Thoracic aorta (tissue), 2 donors: ENCODE measurements at regions not wholly inside any gene's neighbourhood (a gene's known extent, or its start where the extent isn't known, plus 50 kb on each side); places are given as distances from the start of the nearest gene placed in this dataset.
"Not testable (repeated sequence)": the region's sequence is repeated elsewhere in the genome, so short reads cannot be mapped to it uniquely, and the experiment has no call there.

Experiments
- ATAC-seq: fragments of 150-250 bp; one replicate; pipeline ENCODE4 v1.8.0; 2017; ENCODE audit warnings: low read depth; ENCODE audit not compliant: insufficient number of reproducible peaks, low FRiP score
- DNase-seq: peaks from one replicate; pipeline ENCODE4 v3.0.0-alpha.2; 2020; ENCODE audit warnings: low spot score
- H3K27ac ChIP-seq, 2 donors: fragments of 200-600 bp; sonication (generic); 1 replicate in 1 of 2; 2 replicates in 1 of 2; pipeline ENCODE4 v1.5.1; 2016; ENCODE audit warnings: mild to moderate bottlenecking in 2 of 2, moderate library complexity in 2 of 2
- H3K27me3 ChIP-seq: fragments of 200-600 bp; sonication (generic); replicated peaks from 2 replicates; pipeline ENCODE4 v1.6.0; 2016; ENCODE audit warnings: mild to moderate bottlenecking; ENCODE audit not compliant: insufficient read depth
- H3K36me3 ChIP-seq: fragments of 200-600 bp; sonication (generic); one replicate; pipeline ENCODE4 v1.5.1; 2016
- H3K4me1 ChIP-seq, 2 donors: fragments of 200-600 bp; sonication (generic); 1 replicate in 1 of 2; 2 replicates in 1 of 2; pipeline versions ENCODE4 v1.5.1 to v1.6.0; 2016; ENCODE audit warnings: low read depth in 2 of 2, mild to moderate bottlenecking in 1 of 2; ENCODE audit not compliant: control insufficient read depth in 1 of 2
- H3K4me3 ChIP-seq: fragments of 200-600 bp; sonication (generic); 2 replicates; pipeline ENCODE4 v1.5.1; 2016; ENCODE audit warnings: mild to moderate bottlenecking
- H3K9me3 ChIP-seq: fragments of 200-600 bp; sonication (generic); 2 replicates; pipeline ENCODE4 v1.5.1; 2016
- TF ChIP-seq, protein P1 (sequence below): fragments of 200-600 bp; sonication (generic); IDR thresholded peaks from one replicate; pipeline ENCODE4 v1.5.1; 2019; ENCODE audit warnings: antibody characterized with exemption

DNA sequence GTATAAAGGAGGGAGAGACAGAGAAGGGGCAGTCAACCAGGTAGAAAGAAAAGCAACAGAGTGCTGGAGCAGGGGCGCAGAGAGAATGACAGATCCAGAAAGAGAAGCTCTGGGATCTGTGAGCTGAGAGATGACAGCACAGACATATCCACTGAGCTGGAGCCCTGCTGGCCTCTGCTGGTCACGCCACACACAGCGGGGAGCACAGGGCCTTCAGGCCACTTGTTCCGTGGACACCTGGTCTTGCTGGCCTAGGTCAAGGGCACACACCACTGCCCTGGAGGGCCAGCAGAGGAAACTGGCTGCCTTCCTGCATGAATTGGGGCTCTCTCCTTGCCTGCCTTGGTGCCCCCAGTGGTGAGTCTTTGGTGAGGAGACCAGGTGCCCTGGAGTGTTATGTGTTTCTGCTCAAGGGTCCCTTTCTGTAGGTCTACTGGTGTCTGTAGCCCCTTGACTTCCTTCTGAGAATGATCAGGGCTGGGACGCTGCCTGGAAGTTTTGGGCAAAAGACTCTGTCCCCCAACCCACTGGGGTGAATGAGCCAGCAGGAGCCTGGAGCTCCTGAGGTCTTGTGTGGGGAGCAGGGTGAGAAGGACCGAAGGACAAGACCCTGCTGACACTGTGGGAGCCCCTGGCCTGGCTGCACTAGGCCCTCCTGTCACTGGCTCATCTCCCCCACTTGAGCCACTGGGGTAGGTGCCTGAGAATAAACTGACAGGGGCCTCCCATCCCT lies 59.2 kb upstream of the ADAMTS2 start:
- DNase-seq = no peak
- no peak overlapping the region for H3K27ac ChIP-seq
- H3K36me3 ChIP-seq = no peaks in the 10 kb centered on the region
- H3K9me3 ChIP-seq = peaks cover 14% of the 10 kb centered on the region
- no peaks in the 10 kb centered on the region for H3K4me1 ChIP-seq
- TF ChIP-seq, protein P1, sequence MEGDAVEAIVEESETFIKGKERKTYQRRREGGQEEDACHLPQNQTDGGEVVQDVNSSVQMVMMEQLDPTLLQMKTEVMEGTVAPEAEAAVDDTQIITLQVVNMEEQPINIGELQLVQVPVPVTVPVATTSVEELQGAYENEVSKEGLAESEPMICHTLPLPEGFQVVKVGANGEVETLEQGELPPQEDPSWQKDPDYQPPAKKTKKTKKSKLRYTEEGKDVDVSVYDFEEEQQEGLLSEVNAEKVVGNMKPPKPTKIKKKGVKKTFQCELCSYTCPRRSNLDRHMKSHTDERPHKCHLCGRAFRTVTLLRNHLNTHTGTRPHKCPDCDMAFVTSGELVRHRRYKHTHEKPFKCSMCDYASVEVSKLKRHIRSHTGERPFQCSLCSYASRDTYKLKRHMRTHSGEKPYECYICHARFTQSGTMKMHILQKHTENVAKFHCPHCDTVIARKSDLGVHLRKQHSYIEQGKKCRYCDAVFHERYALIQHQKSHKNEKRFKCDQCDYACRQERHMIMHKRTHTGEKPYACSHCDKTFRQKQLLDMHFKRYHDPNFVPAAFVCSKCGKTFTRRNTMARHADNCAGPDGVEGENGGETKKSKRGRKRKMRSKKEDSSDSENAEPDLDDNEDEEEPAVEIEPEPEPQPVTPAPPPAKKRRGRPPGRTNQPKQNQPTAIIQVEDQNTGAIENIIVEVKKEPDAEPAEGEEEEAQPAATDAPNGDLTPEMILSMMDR = peak; percentile 29
- no peaks in the 10 kb centered on the region for H3K27me3 ChIP-seq
- no peak for ATAC-seq
- H3K4me3 ChIP-seq = no peak overlapping the region

- DNase-seq (no peak), ATAC-seq (no peak)
- Histone ChIP-seq H3K4me1 (no peaks in the 10 kb centered on the region), H3K27me3 (no peaks in the 10 kb centered on the region), H3K36me3 (no peaks in the 10 kb centered on the region), H3K9me3 (peaks cover 18% of the 10 kb centered on the region), H3K4me3 (no peak overlapping the region), H3K27ac (no peak overlapping the region)
- TF ChIP-seq, protein P1 = no peak
These were observed 58.3 kb upstream of the ADAMTS2 start for GRCh38 chr5:179403426-179404147.

DNA sequence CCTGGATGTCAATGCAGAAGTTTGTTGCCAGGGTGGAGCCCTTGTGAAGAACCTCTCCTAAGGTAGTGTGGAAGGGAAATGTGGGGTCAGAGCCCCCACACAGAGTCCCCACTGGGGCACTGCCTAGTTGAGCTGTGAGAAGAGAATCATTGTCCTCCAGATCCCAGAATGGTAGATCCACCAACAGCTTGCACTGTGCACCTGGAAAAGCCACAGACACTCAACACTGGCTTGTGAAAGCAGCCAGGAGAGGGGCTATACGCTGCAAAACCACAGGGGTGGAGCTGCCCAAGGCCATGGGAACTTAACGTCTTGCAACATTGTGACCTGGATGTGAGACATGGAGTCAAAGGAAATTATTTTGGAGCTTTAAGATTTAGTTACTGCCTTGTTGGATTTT lies 55.2 kb upstream of the ADAMTS2 start:
- ATAC-seq, H3K4me1 ChIP-seq, H3K27me3 ChIP-seq, DNase-seq, H3K36me3 ChIP-seq, H3K27ac ChIP-seq, H3K4me3 ChIP-seq: not testable (repeated sequence)
- peaks cover 18% of the 10 kb centered on the region for H3K9me3 ChIP-seq

DNA sequence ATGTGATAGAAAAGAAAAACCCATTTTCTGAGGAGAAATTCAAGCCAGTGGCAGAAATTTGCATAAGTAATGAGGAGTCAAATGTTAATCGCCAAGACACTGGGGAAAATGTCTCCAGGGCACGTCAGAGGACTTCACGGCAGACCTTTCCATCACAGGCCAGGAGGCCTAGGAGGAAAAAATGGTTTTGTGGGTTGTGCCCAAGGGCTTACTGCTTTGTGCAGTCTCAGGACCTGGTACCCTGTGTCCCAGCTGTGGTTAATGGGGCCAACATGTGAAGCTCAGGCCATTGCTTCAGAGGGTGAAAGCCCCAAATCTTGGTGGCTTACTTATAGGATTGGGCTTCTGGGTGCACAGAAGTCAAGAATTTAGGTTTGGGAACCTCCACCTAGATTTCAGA lies 54.8 kb upstream of the ADAMTS2 start:
- peaks cover 18% of the 10 kb centered on the region for H3K9me3 ChIP-seq
- no peak overlapping the region for H3K27ac ChIP-seq
- H3K4me3 ChIP-seq = no peak overlapping the region
- TF ChIP-seq, protein P1 = no peak
- ATAC-seq (no peak), DNase-seq (no peak)
- H3K27me3 ChIP-seq = no peaks in the 10 kb centered on the region
- H3K36me3 ChIP-seq = no peaks in the 10 kb centered on the region
- H3K4me1 ChIP-seq = no peaks in the 10 kb centered on the region

DNA sequence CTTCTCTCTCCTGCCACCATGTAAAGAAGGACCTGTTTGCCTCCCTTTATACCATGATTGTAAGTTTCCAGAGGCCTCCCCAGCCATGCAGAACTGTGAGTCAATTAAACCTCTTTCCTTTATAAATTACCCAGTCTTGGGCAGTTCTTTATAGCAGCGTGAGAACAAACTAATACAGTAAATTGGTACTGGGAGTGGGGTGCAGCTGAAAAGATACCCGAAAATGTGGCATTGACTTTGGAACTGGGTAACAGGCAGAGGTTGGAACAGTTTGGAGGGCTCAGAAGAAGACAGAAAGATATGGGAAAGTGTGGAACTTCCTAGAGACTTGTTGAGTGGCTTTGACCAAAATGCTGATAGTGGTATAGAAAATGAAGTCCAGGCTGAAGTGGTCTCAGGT lies 54.1 kb upstream of the ADAMTS2 start:
- not testable (repeated sequence) for H3K27ac ChIP-seq, H3K27me3 ChIP-seq, DNase-seq, H3K36me3 ChIP-seq, ATAC-seq, H3K4me1 ChIP-seq, H3K4me3 ChIP-seq
- H3K9me3 ChIP-seq = peaks cover 18% of the 10 kb centered on the region

DNA sequence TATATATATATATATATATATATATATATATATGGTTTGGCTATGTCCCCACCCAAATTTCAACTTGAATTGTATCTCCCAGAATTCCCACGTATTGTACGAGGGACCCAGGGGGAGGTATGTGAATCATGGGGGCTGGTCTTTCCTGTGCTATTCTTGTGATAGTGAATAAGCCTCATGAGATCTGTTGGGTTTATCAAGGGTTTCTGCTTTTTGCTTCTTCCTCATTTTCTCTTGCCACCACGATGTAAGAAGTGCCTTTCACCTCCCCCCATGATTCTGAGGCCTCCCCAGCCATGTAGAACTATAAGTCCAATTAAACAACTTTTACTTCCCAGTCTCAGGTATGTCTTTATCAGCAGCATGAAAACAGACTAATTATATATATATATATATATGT lies 52.3 kb upstream of the ADAMTS2 start:
- H3K9me3 ChIP-seq = peaks cover 18% of the 10 kb centered on the region

More for the DNA sequence above, 52.3 kb upstream of the ADAMTS2 start:
- Histone ChIP-seq H3K27ac (no peak overlapping the region), H3K4me1 (no peaks in the 10 kb centered on the region), H3K4me3 (no peak overlapping the region), H3K36me3 (no peaks in the 10 kb centered on the region), H3K27me3 (no peaks in the 10 kb centered on the region)
- TF ChIP-seq, protein P1 = no peak
- no peak for ATAC-seq
- no peak for DNase-seq
